HepG2 (cell line): ENCODE measurements at regions not wholly inside any gene's neighbourhood (a gene's known extent, or its start where the extent isn't known, plus 50 kb on each side); places are given as distances from the start of the nearest gene placed in this dataset.

Experiments
- ATAC-seq: fragments of 200-7000 bp; cut with Tn5 transposase; 3 replicates; pipeline ENCODE4 v1.9.1; 2020; ENCODE audit warnings: mild to moderate bottlenecking, moderate library complexity
- BruUV-seq: library from RNA; stranded (reverse); fragments of 400-500 nt; replicated peaks from 2 replicates; lab custom pipeline; 2021; lab: Mats Ljungman, UMichigan
- CTCF ChIA-PET: fragments of 300-600 bp; formaldehyde crosslinking; extraction: SDS; loops from one replicate; lab custom pipeline; 2021; ENCODE audit warnings: low total read pairs, inconsistent platforms, low intra/inter-chr PET ratio; lab: Yijun Ruan, JAX
- POLR2A ChIA-PET: fragments of 350-600 bp; sonication (Branson Sonifier 250); formaldehyde crosslinking; loops from one replicate; lab custom pipeline; 2020; ENCODE audit warnings: antibody characterized with exemption, inconsistent platforms; lab: Yijun Ruan, JAX
- DNase-seq: peaks from one replicate; pipeline ENCODE4 v3.0.0-alpha.2; 2015; ENCODE audit warnings: low spot score
- FAIRE-seq: peaks from 3 replicates; lab custom pipeline; 2011; peaks lifted over from hg19 to GRCh38; lab: Jason Lieb, UNC
- H2AFZ ChIP-seq: one replicate; pipeline ENCODE4 v1.6.1; 2011; ENCODE audit warnings: low read length, inconsistent platforms
- H3K27ac ChIP-seq: fragments of 300-600 bp; 3 replicates; pipeline ENCODE4 v1.8.0; 2011; ENCODE audit warnings: mixed run types, mild to moderate bottlenecking, mixed read lengths, low read length, inconsistent platforms; ENCODE audit not compliant: insufficient read depth; ENCODE audit errors: extremely low read length
- H3K27me3 ChIP-seq, 2 experiments: fragments of 200-600 bp in 1 of 2; 2 replicates in 1 of 2; 3 replicates in 1 of 2; pipeline versions ENCODE4 v1.6.0 to v1.8.0; 2011; ENCODE audit warnings: low read length in 2 of 2, mild to moderate bottlenecking in 2 of 2, moderate library complexity in 2 of 2, inconsistent platforms in 1 of 2; ENCODE audit not compliant: insufficient read depth in 2 of 2, control insufficient read depth in 1 of 2
- H3K36me3 ChIP-seq, 2 experiments: fragments of 200-600 bp in 1 of 2; replicated peaks in 1 of 2; 2 replicates in 1 of 2; 3 replicates in 1 of 2; pipeline versions ENCODE4 v1.5.1 to v1.8.0; 2011; ENCODE audit warnings: low read length in 2 of 2, inconsistent platforms in 1 of 2; ENCODE audit not compliant: insufficient read depth in 2 of 2, control insufficient read depth in 1 of 2
- H3K4me1 ChIP-seq: 2 replicates; pipeline ENCODE4 v1.5.1; 2012; ENCODE audit warnings: low read length, inconsistent platforms; ENCODE audit not compliant: insufficient read depth
- H3K4me2 ChIP-seq: 2 replicates; pipeline ENCODE4 v1.6.0; 2011; ENCODE audit warnings: low read depth, low read length, inconsistent platforms
- H3K4me3 ChIP-seq, 3 experiments: fragments of 200-600 bp in 1 of 3; sonication (generic), shearing (Covaris generic) in 1 of 3; replicated peaks in 1 of 3; 2 replicates each; pipeline ENCODE4 v1.5.1; 2011 to 2016; ENCODE audit warnings: low read length in 3 of 3, inconsistent platforms in 2 of 3, low read depth in 2 of 3, mild to moderate bottlenecking in 2 of 3, control low read depth in 1 of 3, mixed read lengths in 1 of 3; ENCODE audit not compliant: insufficient read depth in 1 of 3
- H3K79me2 ChIP-seq: one replicate; pipeline ENCODE4 v1.6.1; 2011; ENCODE audit warnings: low read length, inconsistent platforms; ENCODE audit not compliant: insufficient read depth
- H3K9ac ChIP-seq: 2 replicates; pipeline ENCODE4 v1.6.0; 2011; ENCODE audit warnings: mild to moderate bottlenecking, low read depth, low read length, inconsistent platforms; ENCODE audit not compliant: insufficient read depth
- H3K9me3 ChIP-seq: 2 replicates; pipeline ENCODE4 v1.5.1; 2012; ENCODE audit warnings: mild to moderate bottlenecking, low read length
- H4K20me1 ChIP-seq: 2 replicates; pipeline ENCODE4 v1.6.0; 2011; ENCODE audit warnings: inconsistent platforms, mild to moderate bottlenecking, low read length, moderate library complexity; ENCODE audit not compliant: insufficient read depth
- ARNT ChIP-seq: fragments of 450-650 bp; IDR thresholded peaks from 2 replicates; pipeline ENCODE4 v1.6.1; 2017
- CCDC6 ChIP-seq: sonication (generic); formaldehyde crosslinking; IDR thresholded peaks from 2 replicates; pipeline ENCODE4 v1.8.1; 2022; ENCODE audit warnings: mild to moderate bottlenecking, missing genetic modification reagents, moderate library complexity
- ELF1 ChIP-seq: sonication (generic); formaldehyde crosslinking; IDR thresholded peaks from 2 replicates; pipeline ENCODE4 v1.4.0; 2020; ENCODE audit warnings: missing genetic modification reagents
- GTF3A ChIP-seq: sonication (generic); formaldehyde crosslinking; conservative IDR thresholded peaks from 2 replicates; pipeline ENCODE4 v1.4.0; 2020; ENCODE audit warnings: mild to moderate bottlenecking, missing genetic modification reagents
- KAT7 ChIP-seq: IDR thresholded peaks from 2 replicates; pipeline ENCODE4 v1.6.1; 2018; ENCODE audit warnings: borderline replicate concordance, missing compliant biosample characterization
- KDM5A ChIP-seq: fragments of 200-600 bp; sonication (generic); IDR thresholded peaks from 2 replicates; pipeline ENCODE4 v1.7.0; 2018; ENCODE audit warnings: antibody characterized with exemption, mild to moderate bottlenecking, low read length, borderline replicate concordance
- KDM5B ChIP-seq: sonication (generic); formaldehyde crosslinking; IDR thresholded peaks from 2 replicates; pipeline ENCODE4 v1.4.0; 2020; ENCODE audit warnings: missing genetic modification reagents, mild to moderate bottlenecking, borderline replicate concordance
- KLF16 ChIP-seq, 2 experiments: sonication (generic) in 1 of 2; formaldehyde crosslinking in 1 of 2; IDR thresholded peaks; 2 replicates each; pipeline versions ENCODE4 v1.6.1 to v1.8.0; 2016 to 2023; ENCODE audit warnings: missing genetic modification reagents in 2 of 2, missing compliant biosample characterization in 1 of 2
- KLF6 ChIP-seq: IDR thresholded peaks from 2 replicates; pipeline ENCODE4 v1.8.0; 2016; ENCODE audit warnings: missing biosample characterization, missing genetic modification reagents
- LCORL ChIP-seq, 2 experiments: fragments of 450-650 bp in 1 of 2; sonication (generic) in 1 of 2; formaldehyde crosslinking in 1 of 2; IDR thresholded peaks; 2 replicates each; pipeline versions ENCODE4 v1.5.0 to v1.6.1; 2017 to 2020; ENCODE audit warnings: antibody characterized with exemption in 1 of 2, missing genetic modification reagents in 1 of 2
- SMYD3 ChIP-seq: sonication (generic); formaldehyde crosslinking; IDR thresholded peaks from 2 replicates; pipeline ENCODE4 v1.8.1; 2023; ENCODE audit warnings: mild to moderate bottlenecking, missing genetic modification reagents
- ZBTB1 ChIP-seq: sonication (generic); formaldehyde crosslinking; IDR thresholded peaks from 2 replicates; pipeline ENCODE4 v1.4.0; 2020; ENCODE audit warnings: missing genetic modification reagents, borderline replicate concordance
- ZFP36L1 ChIP-seq: sonication (generic); formaldehyde crosslinking; IDR thresholded peaks from 2 replicates; pipeline ENCODE4 v1.8.0; 2022; ENCODE audit warnings: mild to moderate bottlenecking, missing genetic modification reagents, moderate library complexity
- ZNF792 ChIP-seq: IDR thresholded peaks from 2 replicates; pipeline ENCODE4 v1.6.1; 2016
- WGBS: methylation state at CpG from one replicate; pipeline ENCODE4 v1.1.6; 2017; ENCODE audit warnings: low lambda C conversion rate; 5-methylcytosine and 5-hydroxymethylcytosine counted together
- in situ Hi-C: cut with HindIII; loops from 2 replicates; pipeline ENCODE4 v1.10.0; 2017; ENCODE audit warnings: low pct_unique_long_range_greater_than_20kb; ENCODE audit not compliant: extremely low pct_ligation_motif_present
- intact Hi-C: fragments of 100-400 bp; cut with micrococcal nuclease; formaldehyde crosslinking; loops from one replicate; pipeline ENCODE4 v1.10.0; 2022; ENCODE audit not compliant: unreplicated experiment
- TF ChIP-seq, protein P1 (sequence below), 2 experiments: fragments of 450-650 bp in 1 of 2; sonication (generic) in 1 of 2; formaldehyde crosslinking; IDR thresholded peaks; 2 replicates each; pipeline versions ENCODE4 v1.5.0 to v1.8.0; 2020 to 2022; ENCODE audit warnings: mild to moderate bottlenecking in 1 of 2, missing genetic modification reagents in 1 of 2
- TF ChIP-seq, protein P2 (sequence below): sonication (generic); formaldehyde crosslinking; IDR thresholded peaks from 2 replicates; pipeline ENCODE4 v1.5.0; 2020; ENCODE audit warnings: mild to moderate bottlenecking, missing genetic modification reagents, borderline replicate concordance

DNA sequence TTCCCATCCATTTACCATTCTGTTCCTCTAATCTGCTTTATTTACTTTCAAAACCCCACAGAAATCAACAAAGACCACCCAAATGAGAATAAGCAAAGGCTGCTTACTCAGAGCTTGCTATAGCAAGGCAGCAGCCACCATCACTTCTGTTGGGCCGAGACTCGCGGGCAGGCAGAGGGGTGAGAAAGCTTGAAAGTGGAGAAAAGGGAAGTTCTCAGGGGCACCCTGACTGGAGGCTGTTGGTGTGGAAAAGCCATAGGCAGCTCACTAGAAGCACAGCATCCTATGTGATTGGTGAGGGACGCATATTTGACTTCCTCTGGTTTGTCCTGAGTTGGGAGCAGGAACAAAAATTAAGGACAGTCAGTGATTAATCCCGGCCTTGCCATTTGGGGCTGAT is 269.7 kb upstream of the THSD7B start:
- CTCF ChIA-PET, result no interaction called here
- FAIRE-seq (no peak), DNase-seq (no peak), ATAC-seq (no peak)
- no peak overlapping the region for H3K4me2 ChIP-seq
- in situ Hi-C loops, result no loop called here
- WGBS, result 9% methylated on average over 5 of the region's 5 CpGs
- POLR2A ChIA-PET, result no interaction called here
- no peak overlapping the region for H3K27ac ChIP-seq
- H3K79me2 ChIP-seq, result no peaks in the 10 kb centered on the region
- H3K36me3 ChIP-seq, result no peaks in the 10 kb centered on the region
- no peak for TF ChIP-seq ZBTB1 (CRISPR knock-in tag)
- TF ChIP-seq KDM5A, result no peak
- TF ChIP-seq KDM5B (CRISPR knock-in tag), result no peak
- no peak for TF ChIP-seq SMYD3 (CRISPR knock-in tag)
- TF ChIP-seq KLF6 (CRISPR knock-in tag), result no peak
- TF ChIP-seq ZFP36L1 (CRISPR knock-in tag), result no peak
- TF ChIP-seq ZNF792, result no peak
- TF ChIP-seq, protein P1, sequence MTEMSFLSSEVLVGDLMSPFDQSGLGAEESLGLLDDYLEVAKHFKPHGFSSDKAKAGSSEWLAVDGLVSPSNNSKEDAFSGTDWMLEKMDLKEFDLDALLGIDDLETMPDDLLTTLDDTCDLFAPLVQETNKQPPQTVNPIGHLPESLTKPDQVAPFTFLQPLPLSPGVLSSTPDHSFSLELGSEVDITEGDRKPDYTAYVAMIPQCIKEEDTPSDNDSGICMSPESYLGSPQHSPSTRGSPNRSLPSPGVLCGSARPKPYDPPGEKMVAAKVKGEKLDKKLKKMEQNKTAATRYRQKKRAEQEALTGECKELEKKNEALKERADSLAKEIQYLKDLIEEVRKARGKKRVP (CRISPR knock-in tag; IDR thresholded peaks at IDR 0.05), result no peak
- no peak for TF ChIP-seq KLF16 (CRISPR knock-in tag; IDR thresholded peaks at IDR 0.05)
- no peak for TF ChIP-seq CCDC6 (CRISPR knock-in tag)
- no peak for TF ChIP-seq KAT7
- no peak for TF ChIP-seq GTF3A (CRISPR knock-in tag)
- TF ChIP-seq LCORL (IDR thresholded peaks at IDR 0.05), result no peak
- TF ChIP-seq LCORL (CRISPR knock-in tag; IDR thresholded peaks at IDR 0.05), result no peak
- TF ChIP-seq, protein P2, sequence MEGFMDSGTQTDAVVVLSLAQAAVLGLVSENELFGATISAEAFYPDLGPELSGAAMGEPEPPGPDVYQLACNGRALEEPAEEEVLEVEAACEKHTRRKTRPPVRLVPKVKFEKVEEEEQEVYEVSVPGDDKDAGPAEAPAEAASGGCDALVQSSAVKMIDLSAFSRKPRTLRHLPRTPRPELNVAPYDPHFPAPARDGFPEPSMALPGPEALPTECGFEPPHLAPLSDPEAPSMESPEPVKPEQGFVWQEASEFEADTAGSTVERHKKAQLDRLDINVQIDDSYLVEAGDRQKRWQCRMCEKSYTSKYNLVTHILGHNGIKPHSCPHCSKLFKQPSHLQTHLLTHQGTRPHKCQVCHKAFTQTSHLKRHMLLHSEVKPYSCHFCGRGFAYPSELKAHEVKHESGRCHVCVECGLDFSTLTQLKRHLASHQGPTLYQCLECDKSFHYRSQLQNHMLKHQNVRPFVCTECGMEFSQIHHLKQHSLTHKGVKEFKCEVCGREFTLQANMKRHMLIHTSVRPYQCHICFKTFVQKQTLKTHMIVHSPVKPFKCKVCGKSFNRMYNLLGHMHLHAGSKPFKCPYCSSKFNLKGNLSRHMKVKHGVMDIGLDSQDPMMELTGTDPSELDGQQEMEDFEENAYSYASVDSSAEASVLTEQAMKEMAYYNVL (CRISPR knock-in tag), result no peak
- TF ChIP-seq ARNT, result no peak
- no peak for TF ChIP-seq ELF1 (CRISPR knock-in tag)
- H3K4me1 ChIP-seq, result no peaks in the 10 kb centered on the region
- no peak overlapping the region for H2AFZ ChIP-seq
- no peaks in the 10 kb centered on the region for H4K20me1 ChIP-seq
- H3K4me3 ChIP-seq, result no peak overlapping the region
- H3K9me3 ChIP-seq, result no peaks in the 10 kb centered on the region
- H3K9ac ChIP-seq, result no peak overlapping the region
- intact Hi-C loops, result no loop called here
- H3K27me3 ChIP-seq, result no peaks in the 10 kb centered on the region
- no TSS peak for BruUV-seq
